AG20443 (cell line): ENCODE measurements at regions not wholly inside any gene's neighbourhood (a gene's known extent, or its start where the extent isn't known, plus 50 kb on each side); places are given as distances from the start of the nearest gene placed in this dataset.

Experiments
- DNase-seq: peaks from one replicate; pipeline ENCODE4 v3.0.0; 2012; ENCODE audit warnings: low spot score, mixed read lengths

DNA sequence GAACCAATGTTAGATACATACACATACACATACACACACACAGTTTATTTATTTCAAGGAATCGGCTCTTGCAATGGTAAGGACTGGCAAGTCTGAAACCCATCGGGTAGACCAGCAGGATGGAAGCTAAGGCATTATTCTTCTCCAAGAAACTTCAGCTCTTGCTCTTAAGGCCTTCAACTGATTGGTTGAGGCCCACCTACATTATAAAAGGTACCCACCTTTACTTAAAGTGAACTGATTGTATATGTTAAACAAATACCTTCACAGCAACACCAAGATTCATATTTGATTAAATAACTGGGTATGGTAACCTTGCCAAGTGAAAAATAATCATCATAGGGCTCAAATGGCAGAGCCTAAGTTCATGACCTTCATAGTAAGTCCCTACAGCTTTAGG lies 695.5 kb downstream of the BCL11B start:
- no peak for DNase-seq

GRCh38 chr14:98578204-98578603 lies 693.8 kb downstream of the BCL11B start:
- DNase-seq = no peak

GRCh38 chr14:98579140-98579539 lies 692.9 kb downstream of the BCL11B start:
- DNase-seq = no peak

GRCh38 chr14:98580131-98580678 lies 691.8 kb downstream of the BCL11B start:
- no peak for DNase-seq

DNA sequence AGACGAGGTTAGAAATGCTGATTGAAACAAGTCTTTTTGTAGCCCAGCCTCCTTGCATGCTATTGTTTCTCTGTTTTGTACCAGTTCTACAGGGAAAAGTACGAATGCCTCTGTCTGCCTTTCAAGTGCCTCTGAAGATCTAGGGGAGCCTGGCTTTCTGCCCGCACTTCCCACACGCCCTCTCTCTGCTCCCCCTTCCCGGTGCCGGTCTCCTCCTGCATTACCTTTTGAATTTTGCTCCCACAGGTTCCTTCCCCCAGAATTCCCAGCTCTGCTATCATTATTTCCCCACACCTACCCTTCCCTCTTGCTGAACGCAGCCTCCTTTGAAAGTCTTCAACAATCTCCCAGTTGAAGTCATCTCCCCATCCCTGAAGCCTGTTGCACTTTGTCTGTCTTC lies 689.7 kb downstream of the BCL11B start:
- no peak for DNase-seq

GRCh38 chr14:98591161-98591560 lies 680.8 kb downstream of the BCL11B start:
- no peak for DNase-seq

GRCh38 chr14:98592611-98593170 lies 679.3 kb downstream of the BCL11B start:
- no peak for DNase-seq

DNA sequence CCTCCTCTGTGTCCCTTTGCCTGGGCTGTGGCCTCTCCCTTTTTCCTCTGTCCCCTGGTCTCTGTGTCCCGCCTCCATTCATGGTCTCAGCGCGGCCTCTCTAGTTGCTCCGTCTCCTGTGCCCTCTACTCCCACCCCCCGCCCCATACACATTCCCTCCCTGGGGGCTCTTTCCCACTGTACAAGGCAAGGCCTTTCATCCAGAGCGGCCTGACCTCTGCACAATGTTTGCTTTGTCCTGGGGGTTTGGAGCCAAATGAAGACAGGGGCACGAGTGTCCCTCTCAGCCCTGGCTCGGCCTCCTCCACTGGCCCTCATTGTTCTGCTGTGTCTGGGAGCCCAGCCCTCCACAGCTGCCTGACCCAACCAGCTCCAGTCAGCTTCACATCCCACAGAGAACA lies 678.6 kb downstream of the BCL11B start:
- DNase-seq = no peak

DNA sequence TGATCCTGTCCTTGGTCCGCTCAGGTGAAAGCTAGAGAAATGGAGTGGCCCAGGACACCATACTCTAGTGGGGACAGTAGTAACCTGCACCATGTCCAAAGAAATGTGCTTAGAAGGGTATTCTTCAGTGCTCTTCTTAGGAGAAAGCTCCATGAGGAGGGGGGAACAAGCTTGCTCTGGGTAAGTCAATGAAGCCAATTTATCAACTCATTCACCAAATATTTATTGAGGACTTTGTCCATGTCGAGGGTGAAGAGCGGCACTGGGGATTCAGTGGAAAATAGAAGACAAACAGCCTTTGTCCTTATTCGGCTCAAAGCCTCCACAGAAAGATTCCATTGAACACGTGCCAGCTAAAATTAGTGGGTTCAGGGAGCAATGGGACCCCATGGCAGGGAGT lies 677.8 kb downstream of the BCL11B start:
- DNase-seq = no peak

GRCh38 chr14:98598576-98598975 lies 673.4 kb downstream of the BCL11B start:
- DNase-seq = no peak

DNA sequence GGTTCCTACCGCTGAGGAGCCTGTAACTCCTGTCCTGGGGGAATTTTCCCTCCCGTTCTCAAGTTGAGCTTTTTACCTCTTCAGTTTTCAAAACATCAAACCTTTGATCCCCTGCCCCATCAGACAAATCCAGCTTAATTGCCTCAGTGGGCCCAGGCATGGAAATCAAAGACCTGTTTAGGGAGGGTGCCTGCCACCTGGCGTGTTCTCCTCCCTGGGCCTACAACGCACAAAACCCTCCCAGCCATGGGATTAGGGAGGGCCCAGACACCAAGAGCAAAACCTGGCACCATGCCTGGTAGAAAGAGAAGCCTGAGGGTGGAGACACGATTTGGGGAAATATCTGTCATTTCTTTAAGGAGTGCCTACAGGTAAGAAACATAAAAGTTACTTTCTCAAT lies 672.9 kb downstream of the BCL11B start:
- DNase-seq = no peak

GRCh38 chr14:98602983-98603382 lies 669.0 kb downstream of the BCL11B start:
- DNase-seq = no peak

GRCh38 chr14:98605043-98605442 lies 667.0 kb downstream of the BCL11B start:
- DNase-seq = no peak

- DNase-seq = no peak
These were observed 665.9 kb downstream of the BCL11B start for GRCh38 chr14:98606041-98606640.

DNA sequence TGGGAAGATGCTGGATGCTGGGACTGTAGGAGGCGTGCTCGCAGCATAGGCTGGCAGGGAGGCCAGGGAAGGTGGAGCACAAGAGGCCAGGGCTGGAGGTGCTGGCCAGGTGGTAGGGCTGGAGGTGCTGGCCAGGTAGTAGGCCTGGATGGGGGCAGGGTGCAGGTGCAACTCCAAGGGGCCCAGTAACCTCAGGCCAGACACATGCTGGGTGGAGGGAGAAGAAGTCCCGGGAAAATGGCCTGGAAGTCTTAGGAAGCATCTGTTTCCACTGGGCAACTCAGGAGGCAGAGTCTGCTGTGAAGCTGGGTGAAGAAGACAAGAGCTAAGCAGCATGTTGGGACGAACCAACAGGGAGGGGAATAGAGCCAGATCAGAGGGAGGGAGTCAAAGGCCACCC lies 665.2 kb downstream of the BCL11B start:
- DNase-seq = no peak

DNA sequence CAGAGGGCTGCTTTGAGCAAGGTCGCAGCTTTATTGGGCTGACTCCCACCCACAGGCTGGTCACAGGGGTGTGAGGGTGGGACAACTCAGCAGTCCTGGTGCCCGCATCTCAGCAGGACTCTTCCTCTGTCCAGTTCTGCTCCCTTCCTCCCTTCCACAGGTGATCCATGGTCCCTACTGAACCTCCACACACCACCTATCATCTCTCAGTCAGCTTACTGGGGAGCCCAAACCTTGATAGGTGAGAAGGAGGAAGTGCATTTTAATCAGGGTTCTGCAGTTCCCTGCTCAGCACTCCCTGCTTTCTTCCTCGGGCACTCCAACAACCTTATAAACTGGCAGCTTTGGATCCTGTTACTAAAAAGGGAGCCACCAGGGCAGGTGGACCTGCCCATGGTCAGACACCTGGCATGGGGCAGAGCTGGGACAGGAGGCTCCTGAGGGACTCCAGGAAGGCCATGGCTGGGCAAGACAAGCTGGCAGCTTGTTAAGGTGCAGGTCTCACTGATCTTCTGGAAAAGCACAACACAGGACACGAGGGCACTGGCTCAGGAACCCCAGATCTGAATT lies 664.6 kb downstream of the BCL11B start:
- no peak for DNase-seq

DNA sequence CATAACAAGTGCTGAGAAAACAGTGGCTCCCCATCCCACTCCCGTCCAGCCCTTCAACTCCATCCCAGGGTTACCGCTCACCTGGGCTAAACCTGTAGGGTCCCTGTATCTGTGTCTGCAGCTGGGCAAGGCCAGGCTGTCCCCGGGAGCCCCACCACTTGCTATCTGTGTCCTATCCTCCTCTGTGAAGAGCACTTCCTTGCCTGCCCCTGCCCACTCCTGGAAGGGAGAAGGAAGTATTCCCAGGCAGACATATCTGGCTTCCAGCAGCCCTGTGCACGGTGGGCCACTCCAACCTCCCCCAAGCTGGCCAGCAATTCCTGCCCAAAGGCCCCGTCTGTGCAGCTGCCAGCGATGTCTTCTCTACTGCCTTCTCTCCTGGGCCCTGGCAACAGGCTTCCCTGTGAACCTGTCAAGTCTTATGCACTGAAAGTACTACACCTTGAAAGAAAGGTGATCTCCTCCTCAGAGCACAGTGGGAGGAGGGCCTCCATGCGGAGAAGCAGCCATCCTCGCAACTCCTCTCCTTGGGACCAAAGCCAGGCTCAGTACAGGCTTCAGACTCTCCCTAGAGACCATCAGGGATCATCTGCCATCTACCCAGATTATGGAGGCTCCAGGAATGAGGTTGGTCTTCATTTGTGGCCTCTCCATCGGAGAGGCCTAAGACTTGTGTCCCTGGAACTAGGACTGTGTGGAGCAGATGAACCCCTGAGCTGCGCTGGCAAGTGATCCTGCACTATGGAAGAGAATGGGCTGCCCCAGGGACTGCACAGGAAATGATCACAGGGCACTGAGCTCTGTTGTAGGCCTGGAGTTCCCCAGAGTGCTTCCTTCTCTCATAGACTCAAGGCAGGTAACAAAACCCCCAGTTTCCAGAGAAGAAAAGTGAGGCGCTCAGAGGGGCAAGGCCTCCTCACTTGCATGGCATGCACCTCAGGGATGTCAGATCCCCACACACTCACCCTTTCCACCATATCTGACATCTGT lies 663.6 kb downstream of the BCL11B start:
- DNase-seq = no peak

DNA sequence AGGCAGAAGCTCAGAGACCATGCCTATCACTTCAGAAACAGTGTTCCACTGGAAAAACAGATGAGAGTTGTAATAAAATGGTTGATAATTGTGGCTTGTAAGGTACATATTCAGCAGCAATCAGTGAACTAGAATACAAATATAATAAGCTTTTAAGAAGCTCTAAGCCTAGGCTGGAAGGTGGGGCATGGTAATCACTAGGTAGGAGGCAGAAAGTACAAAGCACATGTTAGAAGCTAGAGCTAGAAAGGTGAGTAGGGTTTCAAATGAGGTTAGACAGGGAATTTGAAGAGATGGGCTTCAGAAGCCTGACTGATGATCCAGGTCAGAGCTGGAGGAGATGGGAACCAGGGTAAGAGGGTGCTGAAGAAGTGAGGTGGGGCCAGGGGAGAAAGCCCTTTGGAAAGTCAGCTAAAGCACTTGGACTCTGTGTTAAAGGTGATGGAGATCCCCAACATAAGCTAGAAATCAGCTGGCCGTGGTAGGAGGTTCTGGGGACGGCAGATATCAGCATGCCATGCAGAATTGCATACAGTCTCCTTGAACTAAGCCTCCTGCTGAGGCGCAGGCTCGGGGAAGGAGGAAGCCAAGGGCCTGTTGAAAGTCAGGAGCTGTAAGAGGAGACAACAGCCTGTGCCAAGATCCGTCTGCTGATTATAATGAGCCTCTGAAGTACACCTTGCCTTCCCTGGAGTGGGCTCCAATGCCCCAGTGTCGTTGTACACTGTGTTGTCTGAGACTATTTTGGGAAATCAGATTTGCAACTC lies 659.4 kb downstream of the BCL11B start:
- no peak for DNase-seq

- no peak for DNase-seq
These were observed 657.3 kb downstream of the BCL11B start for GRCh38 chr14:98614741-98615140.

GRCh38 chr14:98622208-98623051 lies 649.6 kb downstream of the BCL11B start:
- DNase-seq = no peak
